ENCODE measurements at regions not wholly inside any gene's neighbourhood (a gene's known extent, or its start where the extent isn't known, plus 50 kb on each side); places are given as distances from the start of the nearest gene placed in this dataset.

DNA sequence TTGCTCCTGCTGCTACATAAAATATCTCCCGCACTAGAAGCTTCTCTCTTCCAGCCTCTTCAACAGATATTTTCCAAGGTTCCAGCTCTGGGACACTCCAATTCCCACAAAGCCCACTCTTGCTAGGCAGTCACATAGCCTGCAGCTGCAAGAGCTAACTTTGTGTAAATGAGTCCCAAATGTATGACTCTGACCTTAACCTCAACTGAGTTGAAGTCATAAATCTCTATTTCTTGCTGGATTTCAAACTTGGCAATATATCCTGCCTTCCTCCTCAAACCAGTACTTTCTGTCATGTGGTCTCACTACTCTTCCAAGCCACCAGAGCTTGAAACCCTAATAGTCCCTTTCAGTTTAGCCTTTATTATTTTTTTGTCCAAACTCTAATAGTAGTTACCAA, 315.4 kb upstream of the GRIA3 start:
- TF ChIP-seq POLR2A (IDR thresholded peaks at IDR 0.05; ENCODE audit: low read length) (no peak), ZFP36 (IDR thresholded peaks at IDR 0.05; ENCODE audit: borderline replicate concordance, partially characterized antibody) (no peak), MYC (IDR thresholded peaks at IDR 0.05; ENCODE audit: borderline replicate concordance, low read length) (no peak), CHD4 (IDR thresholded peaks at IDR 0.05; ENCODE audit: borderline replicate concordance) (no peak)
- TF ChIP-seq, protein P1, sequence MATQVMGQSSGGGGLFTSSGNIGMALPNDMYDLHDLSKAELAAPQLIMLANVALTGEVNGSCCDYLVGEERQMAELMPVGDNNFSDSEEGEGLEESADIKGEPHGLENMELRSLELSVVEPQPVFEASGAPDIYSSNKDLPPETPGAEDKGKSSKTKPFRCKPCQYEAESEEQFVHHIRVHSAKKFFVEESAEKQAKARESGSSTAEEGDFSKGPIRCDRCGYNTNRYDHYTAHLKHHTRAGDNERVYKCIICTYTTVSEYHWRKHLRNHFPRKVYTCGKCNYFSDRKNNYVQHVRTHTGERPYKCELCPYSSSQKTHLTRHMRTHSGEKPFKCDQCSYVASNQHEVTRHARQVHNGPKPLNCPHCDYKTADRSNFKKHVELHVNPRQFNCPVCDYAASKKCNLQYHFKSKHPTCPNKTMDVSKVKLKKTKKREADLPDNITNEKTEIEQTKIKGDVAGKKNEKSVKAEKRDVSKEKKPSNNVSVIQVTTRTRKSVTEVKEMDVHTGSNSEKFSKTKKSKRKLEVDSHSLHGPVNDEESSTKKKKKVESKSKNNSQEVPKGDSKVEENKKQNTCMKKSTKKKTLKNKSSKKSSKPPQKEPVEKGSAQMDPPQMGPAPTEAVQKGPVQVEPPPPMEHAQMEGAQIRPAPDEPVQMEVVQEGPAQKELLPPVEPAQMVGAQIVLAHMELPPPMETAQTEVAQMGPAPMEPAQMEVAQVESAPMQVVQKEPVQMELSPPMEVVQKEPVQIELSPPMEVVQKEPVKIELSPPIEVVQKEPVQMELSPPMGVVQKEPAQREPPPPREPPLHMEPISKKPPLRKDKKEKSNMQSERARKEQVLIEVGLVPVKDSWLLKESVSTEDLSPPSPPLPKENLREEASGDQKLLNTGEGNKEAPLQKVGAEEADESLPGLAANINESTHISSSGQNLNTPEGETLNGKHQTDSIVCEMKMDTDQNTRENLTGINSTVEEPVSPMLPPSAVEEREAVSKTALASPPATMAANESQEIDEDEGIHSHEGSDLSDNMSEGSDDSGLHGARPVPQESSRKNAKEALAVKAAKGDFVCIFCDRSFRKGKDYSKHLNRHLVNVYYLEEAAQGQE (IDR thresholded peaks at IDR 0.05), result no peak
- TF ChIP-seq, protein P2, sequence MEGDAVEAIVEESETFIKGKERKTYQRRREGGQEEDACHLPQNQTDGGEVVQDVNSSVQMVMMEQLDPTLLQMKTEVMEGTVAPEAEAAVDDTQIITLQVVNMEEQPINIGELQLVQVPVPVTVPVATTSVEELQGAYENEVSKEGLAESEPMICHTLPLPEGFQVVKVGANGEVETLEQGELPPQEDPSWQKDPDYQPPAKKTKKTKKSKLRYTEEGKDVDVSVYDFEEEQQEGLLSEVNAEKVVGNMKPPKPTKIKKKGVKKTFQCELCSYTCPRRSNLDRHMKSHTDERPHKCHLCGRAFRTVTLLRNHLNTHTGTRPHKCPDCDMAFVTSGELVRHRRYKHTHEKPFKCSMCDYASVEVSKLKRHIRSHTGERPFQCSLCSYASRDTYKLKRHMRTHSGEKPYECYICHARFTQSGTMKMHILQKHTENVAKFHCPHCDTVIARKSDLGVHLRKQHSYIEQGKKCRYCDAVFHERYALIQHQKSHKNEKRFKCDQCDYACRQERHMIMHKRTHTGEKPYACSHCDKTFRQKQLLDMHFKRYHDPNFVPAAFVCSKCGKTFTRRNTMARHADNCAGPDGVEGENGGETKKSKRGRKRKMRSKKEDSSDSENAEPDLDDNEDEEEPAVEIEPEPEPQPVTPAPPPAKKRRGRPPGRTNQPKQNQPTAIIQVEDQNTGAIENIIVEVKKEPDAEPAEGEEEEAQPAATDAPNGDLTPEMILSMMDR (IDR thresholded peaks at IDR 0.05), result no peak
